ENCODE measurements at regions not wholly inside any gene's neighbourhood (a gene's known extent, or its start where the extent isn't known, plus 50 kb on each side); places are given as distances from the start of the nearest gene placed in this dataset.
"Not testable (repeated sequence)": the region's sequence is repeated elsewhere in the genome, so short reads cannot be mapped to it uniquely, and the experiment has no call there.

GRCh38 chrX:128616933-128617332 lies 564.7 kb upstream of the ACTRT1 start:
- no peak for DNase-seq (ENCODE audit: low spot score)

GRCh38 chrX:128606817-128607216 lies 554.6 kb upstream of the ACTRT1 start:
- DNase-seq (ENCODE audit: low spot score) = not testable (repeated sequence)

DNA sequence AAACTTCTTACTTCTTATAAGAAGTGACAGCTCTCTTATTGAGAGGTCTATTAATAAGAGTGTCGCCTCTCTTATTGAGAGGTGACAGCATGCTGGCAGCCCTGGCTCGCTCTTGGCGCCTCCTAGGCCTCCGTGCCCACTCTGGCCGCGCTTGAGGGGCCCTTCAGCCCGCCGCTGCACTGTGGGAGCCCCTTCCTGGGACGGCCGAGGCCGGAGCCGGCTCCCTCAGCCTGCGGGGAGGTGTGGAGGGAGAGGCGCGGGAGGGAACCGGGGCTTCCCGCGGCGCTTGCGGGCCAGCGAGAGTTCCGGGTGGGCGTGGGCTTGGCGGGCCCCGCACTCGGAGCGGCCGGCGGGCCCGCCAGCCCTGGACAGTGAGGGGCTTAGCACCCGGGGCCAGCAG lies 554.2 kb upstream of the ACTRT1 start:
- DNase-seq (ENCODE audit: low spot score) = not testable (repeated sequence)

- DNase-seq (ENCODE audit: low spot score) = no peak
These were observed 549.5 kb upstream of the ACTRT1 start for GRCh38 chrX:128601706-128602105.

- DNase-seq (ENCODE audit: low spot score) = no peak
These were observed 547.4 kb upstream of the ACTRT1 start for GRCh38 chrX:128599632-128600031.

- DNase-seq (ENCODE audit: low spot score) = no peak
These were observed 529.8 kb upstream of the ACTRT1 start for GRCh38 chrX:128582036-128582435.

- no peak for DNase-seq (ENCODE audit: low spot score)
These were observed 529.4 kb upstream of the ACTRT1 start for GRCh38 chrX:128581615-128582014.

DNA sequence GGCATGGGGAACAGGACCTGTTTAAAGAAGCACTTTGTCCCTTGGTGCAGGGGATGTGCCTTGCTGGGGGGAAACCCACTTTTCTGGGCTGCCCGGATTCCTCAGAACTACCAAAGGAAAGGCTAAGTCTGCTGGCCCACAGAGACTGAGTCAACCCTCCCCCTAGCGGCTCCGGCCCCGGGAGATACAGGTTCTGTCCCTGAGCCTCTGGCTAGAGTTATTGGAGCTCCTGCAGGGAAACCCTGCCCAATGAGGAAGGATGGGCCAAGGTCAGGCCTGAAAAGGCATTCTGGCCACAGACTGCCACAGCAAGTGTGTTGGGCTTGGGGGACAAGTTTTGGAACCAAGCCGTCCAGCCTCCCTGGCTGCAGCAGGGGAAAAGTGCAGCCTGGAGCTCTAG lies 490.9 kb upstream of the ACTRT1 start:
- DNase-seq (ENCODE audit: low spot score) = no peak

DNA sequence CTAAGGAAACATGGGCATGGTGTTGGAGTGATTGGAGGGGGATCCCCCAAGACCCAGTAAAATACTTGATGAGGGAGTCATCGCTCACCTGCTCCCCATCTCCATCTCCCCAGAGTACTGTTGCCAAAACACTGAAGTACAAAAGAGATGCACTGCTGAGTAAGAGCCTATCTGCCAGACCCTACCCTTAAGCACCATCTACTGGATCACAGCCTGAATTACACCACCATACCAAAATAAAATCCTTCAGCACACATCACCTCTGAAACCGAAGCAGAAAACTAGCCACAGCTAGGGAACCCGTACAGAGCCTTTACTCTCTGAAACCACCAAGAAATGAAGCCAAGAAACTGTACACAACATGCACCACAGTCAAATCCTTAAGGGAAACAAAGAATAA lies 466.3 kb upstream of the ACTRT1 start:
- DNase-seq (ENCODE audit: low spot score) = no peak

- DNase-seq (ENCODE audit: low spot score) = no peak
These were observed 465.5 kb upstream of the ACTRT1 start for GRCh38 chrX:128517691-128518090.

GRCh38 chrX:128504496-128504895 lies 452.3 kb upstream of the ACTRT1 start:
- DNase-seq (ENCODE audit: low spot score) = no peak

DNA sequence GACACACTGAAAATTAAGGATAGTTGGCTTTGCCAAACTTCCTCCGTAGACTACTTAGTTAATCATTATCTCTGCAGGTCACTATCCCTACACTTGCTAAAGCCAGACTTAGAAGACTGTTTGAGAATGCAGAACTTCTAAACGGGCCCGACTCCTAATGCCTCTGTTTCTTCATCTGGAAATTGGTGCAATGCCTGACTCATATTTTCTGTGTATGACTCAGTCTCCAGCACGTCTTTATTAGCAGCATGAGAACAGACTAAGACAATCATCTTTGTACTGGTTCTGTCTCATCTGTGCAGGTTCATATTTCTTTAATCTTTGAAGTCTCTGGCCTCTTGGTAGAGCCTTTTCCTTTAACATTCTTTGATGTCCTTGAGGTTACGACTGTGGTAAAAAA lies 411.9 kb upstream of the ACTRT1 start:
- DNase-seq (ENCODE audit: low spot score) = no peak

GRCh38 chrX:128460835-128461234 lies 408.6 kb upstream of the ACTRT1 start:
- DNase-seq (ENCODE audit: low spot score) = no peak

GRCh38 chrX:128458888-128459287 lies 406.7 kb upstream of the ACTRT1 start:
- DNase-seq (ENCODE audit: low spot score) = no peak

- no peak for DNase-seq (ENCODE audit: low spot score)
These were observed 405.5 kb upstream of the ACTRT1 start for GRCh38 chrX:128457674-128458073.

GRCh38 chrX:128439159-128439558 lies 387.0 kb upstream of the ACTRT1 start:
- DNase-seq (ENCODE audit: low spot score) = no peak

DNA sequence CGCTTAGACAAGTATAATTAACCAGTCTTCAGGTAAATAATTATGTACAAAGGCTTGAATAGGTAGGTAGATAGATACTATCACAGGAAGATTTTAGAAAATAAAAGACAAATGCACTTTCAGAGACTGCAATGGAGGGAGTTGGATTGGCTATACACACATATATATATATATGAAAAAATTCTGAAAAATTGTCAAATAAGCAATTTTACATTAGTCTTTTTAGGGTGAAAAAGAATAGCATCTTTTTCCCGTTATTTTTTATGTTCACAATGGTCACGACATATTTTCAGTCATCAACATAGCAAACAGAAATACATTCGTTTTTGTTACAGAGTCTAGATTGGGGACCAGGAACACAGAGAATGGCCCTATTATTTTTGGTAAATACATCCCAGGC lies 385.9 kb upstream of the ACTRT1 start:
- no peak for DNase-seq (ENCODE audit: low spot score)

DNA sequence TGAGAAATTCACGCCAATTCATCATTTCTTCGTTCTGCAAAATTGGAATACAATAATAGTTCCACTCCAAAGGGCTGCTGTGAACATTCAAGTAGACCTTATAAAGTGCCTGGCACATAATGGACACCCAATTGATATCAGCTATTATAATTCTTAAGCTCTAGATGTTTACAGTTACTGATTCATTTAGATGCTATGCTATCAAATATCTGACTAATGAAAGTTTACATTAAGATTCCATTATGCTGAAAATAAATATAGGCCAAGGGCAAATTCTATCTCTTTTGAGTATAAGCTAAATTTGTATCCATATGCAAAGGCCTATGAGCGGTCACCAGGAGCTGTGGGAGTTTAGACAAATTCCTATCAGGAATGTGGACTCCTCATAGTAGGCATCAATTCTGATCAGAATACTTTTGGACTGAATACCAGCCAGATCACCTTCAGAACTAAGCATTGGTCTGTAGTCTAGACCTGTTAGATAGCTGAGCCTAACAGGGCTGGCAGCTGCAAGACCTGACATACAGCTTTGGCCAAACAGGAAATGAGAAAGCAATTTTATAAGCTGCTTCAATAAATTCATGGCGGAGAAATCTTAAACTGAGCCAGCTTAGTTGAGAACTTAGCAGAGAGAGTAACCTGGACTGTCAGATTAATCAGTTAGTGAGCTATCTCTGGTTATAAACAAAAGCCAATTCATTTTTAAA lies 384.3 kb upstream of the ACTRT1 start:
- no peak for DNase-seq (ENCODE audit: low spot score)

DNA sequence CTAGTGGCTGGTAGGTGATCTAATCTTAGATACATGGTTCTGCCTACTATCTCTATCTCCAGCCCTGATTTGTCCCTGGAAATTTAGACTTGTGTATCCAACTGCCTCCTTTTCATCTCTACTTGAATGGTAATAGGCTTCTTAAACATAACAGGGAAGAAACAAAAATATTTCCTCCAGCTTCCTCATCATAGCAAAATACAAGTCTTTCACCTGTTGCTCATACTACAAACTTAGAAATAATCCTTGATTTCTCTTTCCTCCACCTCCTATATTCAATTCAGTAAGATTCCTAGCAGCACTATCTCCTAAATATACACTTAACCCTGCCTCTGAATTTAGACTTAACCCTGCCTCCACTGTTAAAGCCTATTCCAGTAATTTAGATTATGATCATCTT lies 373.3 kb upstream of the ACTRT1 start:
- no peak for DNase-seq (ENCODE audit: low spot score)

- DNase-seq (ENCODE audit: low spot score) = no peak
These were observed 356.6 kb upstream of the ACTRT1 start for GRCh38 chrX:128408842-128409241.

- no peak for DNase-seq (ENCODE audit: low spot score)
These were observed 344.4 kb upstream of the ACTRT1 start for GRCh38 chrX:128396601-128397000.

DNA sequence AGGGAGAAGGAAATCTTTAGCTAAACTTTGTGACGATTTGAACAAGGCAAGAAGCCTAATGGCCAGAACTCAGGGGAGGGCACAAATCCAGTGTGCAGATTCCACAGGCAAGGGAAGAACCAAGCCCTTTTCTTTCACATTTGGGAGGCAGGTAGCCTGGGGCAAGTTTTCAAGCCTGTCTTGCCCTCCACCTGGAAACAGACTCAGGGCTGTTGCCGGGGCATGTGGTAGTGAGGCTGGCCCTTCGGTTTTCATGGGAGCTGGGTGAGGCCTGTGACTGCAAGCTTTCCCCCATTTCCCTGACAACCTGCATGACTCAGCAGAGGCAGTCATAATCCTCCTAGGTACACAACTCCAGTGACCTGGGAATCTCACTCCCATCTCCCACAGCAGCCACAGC lies 331.6 kb upstream of the ACTRT1 start:
- not testable (repeated sequence) for DNase-seq (ENCODE audit: low spot score)

DNA sequence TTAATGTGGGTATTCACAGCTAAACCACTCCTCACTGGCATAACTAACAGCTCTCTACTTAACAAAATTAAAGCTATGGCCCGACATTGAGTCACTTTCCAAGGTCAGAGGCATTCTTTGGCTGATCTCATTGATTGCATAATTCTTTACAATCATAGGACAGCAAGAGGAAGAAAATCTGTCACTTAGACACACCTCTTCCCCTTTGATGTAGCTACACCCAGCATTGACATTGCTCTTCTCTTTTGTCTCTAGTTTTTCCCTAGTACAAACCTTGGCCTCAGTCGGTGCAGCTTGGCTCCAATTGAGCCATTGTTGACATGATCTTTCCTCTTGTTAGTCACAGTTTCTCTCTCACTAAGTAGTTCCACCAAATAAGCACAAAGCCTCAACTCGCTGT lies 313.3 kb upstream of the ACTRT1 start:
- no peak for DNase-seq (ENCODE audit: low spot score)

DNA sequence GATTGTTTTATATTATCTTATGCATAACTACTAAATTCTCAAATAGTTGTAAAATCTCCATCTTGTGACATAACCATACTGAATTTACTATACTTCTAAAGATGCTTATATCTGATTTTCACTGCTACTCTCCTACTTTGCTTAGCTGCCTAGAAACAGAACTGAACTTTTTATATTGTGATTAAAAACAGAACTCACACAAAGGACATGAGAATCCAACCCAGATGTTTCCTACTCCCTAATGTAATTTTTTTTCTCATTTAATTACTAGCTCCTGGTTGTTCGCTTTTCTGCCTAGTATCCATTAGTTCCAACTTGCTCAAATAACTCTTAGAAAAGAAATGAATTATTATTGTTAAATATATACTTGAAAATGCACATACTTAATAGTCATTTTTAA lies 283.5 kb upstream of the ACTRT1 start:
- DNase-seq (ENCODE audit: low spot score) = no peak

GRCh38 chrX:128334821-128335220 lies 282.6 kb upstream of the ACTRT1 start:
- DNase-seq (ENCODE audit: low spot score) = no peak

Data from hematopoietic multipotent progenitor cell treated with erythropoietin and hydrocortisone succinate and interleukin-3 and kit ligand, for 17 days (in vitro differentiated cells).